ENCODE measurements at regions not wholly inside any gene's neighbourhood (a gene's known extent, or its start where the extent isn't known, plus 50 kb on each side); places are given as distances from the start of the nearest gene placed in this dataset.

GRCh38 chr4:155578726-155579370, 87.8 kb upstream of the GUCY1A1 start (continued):
- TF ChIP-seq ZNF217 (CRISPR knock-in tag; IDR thresholded peaks at IDR 0.05): no peak
- TF ChIP-seq ARID3A (IDR thresholded peaks at IDR 0.05; ENCODE audit: borderline replicate concordance, low read depth, low read length): no peak
- TF ChIP-seq BCL6 (CRISPR knock-in tag; IDR thresholded peaks at IDR 0.05): no peak
- TF ChIP-seq, protein P1, sequence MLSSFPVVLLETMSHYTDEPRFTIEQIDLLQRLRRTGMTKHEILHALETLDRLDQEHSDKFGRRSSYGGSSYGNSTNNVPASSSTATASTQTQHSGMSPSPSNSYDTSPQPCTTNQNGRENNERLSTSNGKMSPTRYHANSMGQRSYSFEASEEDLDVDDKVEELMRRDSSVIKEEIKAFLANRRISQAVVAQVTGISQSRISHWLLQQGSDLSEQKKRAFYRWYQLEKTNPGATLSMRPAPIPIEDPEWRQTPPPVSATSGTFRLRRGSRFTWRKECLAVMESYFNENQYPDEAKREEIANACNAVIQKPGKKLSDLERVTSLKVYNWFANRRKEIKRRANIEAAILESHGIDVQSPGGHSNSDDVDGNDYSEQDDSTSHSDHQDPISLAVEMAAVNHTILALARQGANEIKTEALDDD (IDR thresholded peaks at IDR 0.05): no peak
- no peak for TF ChIP-seq MLX (CRISPR knock-in tag; conservative IDR thresholded peaks at IDR 0.05)
- TF ChIP-seq HMG20A (CRISPR knock-in tag; conservative IDR thresholded peaks at IDR 0.05): no peak

- H3K4me3 ChIP-seq: no peak overlapping the region
- no peaks in the 10 kb centered on the region for H3K4me1 ChIP-seq (replicated peaks in 1 of 2; ENCODE audit: control insufficient read depth in 2 of 2, insufficient read depth in 2 of 2, low read length in 2 of 2)
- H4K20me1 ChIP-seq (replicated peaks; ENCODE audit: control insufficient read depth, insufficient read depth, low read length): no peaks in the 10 kb centered on the region
- no peak overlapping the region for H3K4me2 ChIP-seq (ENCODE audit: insufficient read depth, low read length)
- FAIRE-seq: no peak
- H3K27ac ChIP-seq (ENCODE audit: extremely low read depth, low read depth, low read length): no peak overlapping the region
- no peak overlapping the region for H3K9ac ChIP-seq (ENCODE audit: insufficient read depth in 1 of 2, low read depth in 2 of 2, low read length in 2 of 2)
- no peak for DNase-seq (ENCODE audit: extremely low read depth in 1 of 4, low spot score in 3 of 4)
- no peaks in the 10 kb centered on the region for H3K9me3 ChIP-seq (replicated peaks; ENCODE audit: control insufficient read depth, insufficient read depth, low read depth, low read length)
- no peaks in the 10 kb centered on the region for H3K36me3 ChIP-seq (ENCODE audit: control insufficient read depth, insufficient read depth, low read length)
- ATAC-seq: no peak
- in situ Hi-C loops (cut with MboI): no loop called here
- CTCF ChIA-PET (ENCODE audit: low intra/inter-chr PET ratio): no interaction called here
- BruUV-seq (replicated peaks): no TSS peak
- POLR2A ChIA-PET: no interaction called here
- intact Hi-C loops (cut with micrococcal nuclease): no loop called here
- H2AFZ ChIP-seq (ENCODE audit: low read depth, low read length): no peak overlapping the region
- H3K9me1 ChIP-seq (ENCODE audit: control insufficient read depth, insufficient read depth, low read length): no peaks in the 10 kb centered on the region
- 5% methylated on average over 5 of the region's 5 CpGs for WGBS (ENCODE audit: insufficient coverage, low coverage, missing lambda C conversion rate)
- no peaks in the 10 kb centered on the region for H3K27me3 ChIP-seq (ENCODE audit: control insufficient read depth in 2 of 2, insufficient read depth in 2 of 2, low read length in 2 of 2)
- H3K79me2 ChIP-seq (ENCODE audit: control insufficient read depth, insufficient read depth, low read length): no peaks in the 10 kb centered on the region
- TF ChIP-seq SPI1 (IDR thresholded peaks at IDR 0.05; ENCODE audit: borderline replicate concordance, low read depth, low read length): no peak
- TF ChIP-seq GABPB1 (CRISPR knock-in tag; IDR thresholded peaks at IDR 0.05): no peak
- TF ChIP-seq ARID3A (IDR thresholded peaks at IDR 0.05; ENCODE audit: borderline replicate concordance, low read depth, low read length): no peak
- no peak for TF ChIP-seq COPS2 (conservative IDR thresholded peaks at IDR 0.05)
- no peak for TF ChIP-seq E2F3 (CRISPR knock-in tag; IDR thresholded peaks at IDR 0.05)
- TF ChIP-seq, protein P2, sequence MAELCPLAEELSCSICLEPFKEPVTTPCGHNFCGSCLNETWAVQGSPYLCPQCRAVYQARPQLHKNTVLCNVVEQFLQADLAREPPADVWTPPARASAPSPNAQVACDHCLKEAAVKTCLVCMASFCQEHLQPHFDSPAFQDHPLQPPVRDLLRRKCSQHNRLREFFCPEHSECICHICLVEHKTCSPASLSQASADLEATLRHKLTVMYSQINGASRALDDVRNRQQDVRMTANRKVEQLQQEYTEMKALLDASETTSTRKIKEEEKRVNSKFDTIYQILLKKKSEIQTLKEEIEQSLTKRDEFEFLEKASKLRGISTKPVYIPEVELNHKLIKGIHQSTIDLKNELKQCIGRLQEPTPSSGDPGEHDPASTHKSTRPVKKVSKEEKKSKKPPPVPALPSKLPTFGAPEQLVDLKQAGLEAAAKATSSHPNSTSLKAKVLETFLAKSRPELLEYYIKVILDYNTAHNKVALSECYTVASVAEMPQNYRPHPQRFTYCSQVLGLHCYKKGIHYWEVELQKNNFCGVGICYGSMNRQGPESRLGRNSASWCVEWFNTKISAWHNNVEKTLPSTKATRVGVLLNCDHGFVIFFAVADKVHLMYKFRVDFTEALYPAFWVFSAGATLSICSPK (IDR thresholded peaks at IDR 0.05; ENCODE audit: borderline replicate concordance): no peak
- no peak for TF ChIP-seq FOXK2 (conservative IDR thresholded peaks at IDR 0.05 in 1 of 2, IDR thresholded peaks at IDR 0.05 in 1 of 2; ENCODE audit: low read depth in 2 of 2)
- no peak for TF ChIP-seq ZNF780A (CRISPR knock-in tag; IDR thresholded peaks at IDR 0.05)
- TF ChIP-seq NFRKB (IDR thresholded peaks at IDR 0.05; ENCODE audit: low read depth): no peak
Measured at GRCh38 chr4:155578219-155578618, 88.4 kb upstream of the GUCY1A1 start.

All from K562 (cell line).